Mesodermal cell (in vitro differentiated cells): ENCODE measurements at regions not wholly inside any gene's neighbourhood (a gene's known extent, or its start where the extent isn't known, plus 50 kb on each side); places are given as distances from the start of the nearest gene placed in this dataset.

Experiments used
- H3K27ac ChIP-seq: 2 replicates; pipeline ENCODE4 v1.7.0; 2013; ENCODE audit warnings: mild to moderate bottlenecking, low read depth, low read length, moderate library complexity; ENCODE audit not compliant: severe bottlenecking
- H3K36me3 ChIP-seq: 2 replicates; pipeline ENCODE4 v1.7.1; 2013; ENCODE audit warnings: mild to moderate bottlenecking, low read length, moderate library complexity; ENCODE audit not compliant: control insufficient read depth, insufficient read depth
- H3K4me1 ChIP-seq: one replicate; pipeline ENCODE4 v1.7.1; 2013; ENCODE audit warnings: mild to moderate bottlenecking, low read length; ENCODE audit not compliant: insufficient read depth, control insufficient read depth, poor library complexity, severe bottlenecking
- H3K4me3 ChIP-seq: 2 replicates; pipeline ENCODE4 v1.7.0; 2013; ENCODE audit warnings: low read length, control low read depth, mild to moderate bottlenecking; ENCODE audit not compliant: insufficient read depth, poor library complexity, severe bottlenecking; ENCODE audit errors: extremely low read depth
- H3K9me3 ChIP-seq: 2 replicates; pipeline ENCODE4 v1.7.1; 2013; ENCODE audit warnings: mild to moderate bottlenecking, low read length, moderate library complexity; ENCODE audit not compliant: control insufficient read depth
- WGBS, 2 experiments: methylation state at CpG; one replicate each; pipeline ENCODE4 v1.1.5; 2013; ENCODE audit warnings: missing lambda C conversion rate in 2 of 2; ENCODE audit not compliant: insufficient coverage in 2 of 2; 5-methylcytosine and 5-hydroxymethylcytosine counted together

GRCh38 chr9:96131825-96132224 lies 170.2 kb downstream of the HSD17B3 start:
- WGBS, 2 experiments = 90 to 97% methylated on average over 3 to 4 of the region's 4 CpGs
- Histone ChIP-seq H3K36me3 (no peaks in the 10 kb centered on the region), H3K4me1 (peaks cover 19% of the 10 kb centered on the region), H3K9me3 (peaks cover 15% of the 10 kb centered on the region), H3K4me3 (no peak overlapping the region), H3K27ac (no peak overlapping the region)

- WGBS, 2 experiments = 86 to 92% methylated on average over 3 of the region's 3 CpGs
- no peak overlapping the region for H3K27ac ChIP-seq
- H3K9me3 ChIP-seq = peaks cover 15% of the 10 kb centered on the region
- H3K4me3 ChIP-seq = no peak overlapping the region
- H3K4me1 ChIP-seq = peaks cover 19% of the 10 kb centered on the region
- H3K36me3 ChIP-seq = no peaks in the 10 kb centered on the region
These were observed 171.0 kb downstream of the HSD17B3 start for GRCh38 chr9:96130970-96131369.

- Histone ChIP-seq H3K27ac (no peak overlapping the region), H3K4me3 (no peak overlapping the region), H3K36me3 (no peaks in the 10 kb centered on the region), H3K9me3 (peaks cover 15% of the 10 kb centered on the region), H3K4me1 (peaks cover 19% of the 10 kb centered on the region)
- 40% methylated on average over 2 of the region's 6 CpGs; no CpG with 5 or more reads in 1 of the 2 experiments for WGBS, 2 experiments
These were observed 172.2 kb downstream of the HSD17B3 start for GRCh38 chr9:96129747-96130146.

- Histone ChIP-seq H3K36me3 (no peaks in the 10 kb centered on the region), H3K4me3 (no peak overlapping the region), H3K9me3 (peaks cover 13% of the 10 kb centered on the region), H3K4me1 (peaks cover 19% of the 10 kb centered on the region), H3K27ac (no peak overlapping the region)
- WGBS, 2 experiments = 80 to 89% methylated on average over 1 of the region's 2 CpGs
These were observed 173.1 kb downstream of the HSD17B3 start for GRCh38 chr9:96128880-96129279.

GRCh38 chr9:96126321-96126881 lies 175.6 kb downstream of the HSD17B3 start:
- 42 to 44% methylated on average over 11 to 17 of the region's 21 CpGs for WGBS, 2 experiments
- no peak overlapping the region for H3K4me3 ChIP-seq
- no peak overlapping the region for H3K27ac ChIP-seq
- no peaks in the 10 kb centered on the region for H3K36me3 ChIP-seq
- H3K9me3 ChIP-seq = no peaks in the 10 kb centered on the region
- H3K4me1 ChIP-seq = peaks cover 19% of the 10 kb centered on the region

- Histone ChIP-seq H3K27ac (no peak overlapping the region), H3K4me1 (peaks cover 18% of the 10 kb centered on the region), H3K36me3 (no peaks in the 10 kb centered on the region), H3K4me3 (no peak overlapping the region), H3K9me3 (no peaks in the 10 kb centered on the region)
- 92% methylated on average over 1 to 2 of the region's 3 CpGs for WGBS, 2 experiments
These were observed 176.4 kb downstream of the HSD17B3 start for GRCh38 chr9:96125624-96126023.

GRCh38 chr9:96122751-96123150 lies 179.2 kb downstream of the HSD17B3 start:
- WGBS, 2 experiments = 94% methylated on average over 2 of the region's 3 CpGs
- Histone ChIP-seq H3K4me3 (no peak overlapping the region), H3K4me1 (peaks cover 5% of the 10 kb centered on the region), H3K9me3 (peaks cover 19% of the 10 kb centered on the region), H3K36me3 (no peaks in the 10 kb centered on the region), H3K27ac (no peak overlapping the region)

GRCh38 chr9:96122282-96122681 lies 179.7 kb downstream of the HSD17B3 start:
- H3K4me3 ChIP-seq = no peak overlapping the region
- H3K27ac ChIP-seq = no peak overlapping the region
- peaks cover 19% of the 10 kb centered on the region for H3K9me3 ChIP-seq
- WGBS, 2 experiments = 94 to 100% methylated on average over 3 to 4 of the region's 6 CpGs
- H3K36me3 ChIP-seq = no peaks in the 10 kb centered on the region
- peaks cover 5% of the 10 kb centered on the region for H3K4me1 ChIP-seq

- Histone ChIP-seq H3K4me3 (no peak overlapping the region), H3K27ac (no peak overlapping the region)
- 100% methylated on average over 1 of the region's 2 CpGs for WGBS, 2 experiments
These were observed 180.8 kb downstream of the HSD17B3 start for GRCh38 chr9:96121136-96121535.

GRCh38 chr9:96117398-96118080 lies 184.4 kb downstream of the HSD17B3 start:
- Histone ChIP-seq H3K4me3 (no peak overlapping the region), H3K9me3 (peaks cover 19% of the 10 kb centered on the region), H3K36me3 (no peaks in the 10 kb centered on the region), H3K4me1 (peaks cover 3% of the 10 kb centered on the region), H3K27ac (no peak overlapping the region)
- 94 to 96% methylated on average over 4 to 5 of the region's 6 CpGs for WGBS, 2 experiments

More at GRCh38 chr9:96121136-96121535, 180.8 kb downstream of the HSD17B3 start:
- H3K4me1 ChIP-seq = peaks cover 3% of the 10 kb centered on the region
- peaks cover 19% of the 10 kb centered on the region for H3K9me3 ChIP-seq
- no peaks in the 10 kb centered on the region for H3K36me3 ChIP-seq
